RCC 7860 (cell line): ENCODE measurements at regions not wholly inside any gene's neighbourhood (a gene's known extent, or its start where the extent isn't known, plus 50 kb on each side); places are given as distances from the start of the nearest gene placed in this dataset.
"Not testable (repeated sequence)": the region's sequence is repeated elsewhere in the genome, so short reads cannot be mapped to it uniquely, and the experiment has no call there.

Experiments
- DNase-seq: peaks from one replicate; pipeline ENCODE4 v3.0.0-alpha.2; 2015; ENCODE audit warnings: low spot score
- FAIRE-seq: peaks from 2 replicates; lab custom pipeline; 2012; peaks lifted over from hg19 to GRCh38; lab: Jason Lieb, UNC

- no peak for DNase-seq
- no peak for FAIRE-seq
Observed at GRCh38 chr6:43896329-43897255, 126.6 kb downstream of the VEGFA start.

GRCh38 chr6:43895656-43896328, 125.8 kb downstream of the VEGFA start:
- no peak for DNase-seq
- no peak for FAIRE-seq

GRCh38 chr6:43893073-43893472, 123.1 kb downstream of the VEGFA start:
- FAIRE-seq (no peak), DNase-seq (no peak)

GRCh38 chr6:43891072-43891870, 121.3 kb downstream of the VEGFA start:
- FAIRE-seq (no peak), DNase-seq (no peak)

- no peak for FAIRE-seq
- DNase-seq: no peak
Observed at GRCh38 chr6:43890197-43891062, 120.4 kb downstream of the VEGFA start.

GRCh38 chr6:43887906-43888683, 118.1 kb downstream of the VEGFA start:
- DNase-seq (no peak), FAIRE-seq (no peak)

GRCh38 chr6:43887340-43887858, 117.4 kb downstream of the VEGFA start:
- FAIRE-seq: peak; percentile 82
- DNase-seq: peak; percentile 81

GRCh38 chr6:43886717-43887339, 116.8 kb downstream of the VEGFA start:
- DNase-seq: no peak
- FAIRE-seq: no peak

- DNase-seq (no peak), FAIRE-seq (no peak)
Observed at GRCh38 chr6:43886067-43886461, 116.1 kb downstream of the VEGFA start.

GRCh38 chr6:43885399-43886066, 115.5 kb downstream of the VEGFA start:
- FAIRE-seq: no peak

GRCh38 chr6:43884652-43885022, 114.6 kb downstream of the VEGFA start:
- no peak for DNase-seq
- no peak for FAIRE-seq

More at GRCh38 chr6:43885399-43886066, 115.5 kb downstream of the VEGFA start:
- DNase-seq: no peak

- DNase-seq (no peak), FAIRE-seq (no peak)
Observed at GRCh38 chr6:43883847-43884651, 114.0 kb downstream of the VEGFA start.

- not testable (repeated sequence) for FAIRE-seq, DNase-seq
Observed at GRCh38 chr6:43882690-43883448, 112.9 kb downstream of the VEGFA start.

- no peak for FAIRE-seq
- DNase-seq: no peak
Observed at GRCh38 chr6:43880236-43881137, 110.5 kb downstream of the VEGFA start.

- DNase-seq (no peak), FAIRE-seq (no peak)
Observed at GRCh38 chr6:43879722-43880121, 109.7 kb downstream of the VEGFA start.
